PFSK-1 (cell line): ENCODE measurements at regions not wholly inside any gene's neighbourhood (a gene's known extent, or its start where the extent isn't known, plus 50 kb on each side); places are given as distances from the start of the nearest gene placed in this dataset.

Source experiments
- FOXP2 ChIP-seq: optimal IDR thresholded peaks from 2 replicates; pipeline ENCODE3; 2011; ENCODE audit warnings: borderline replicate concordance, control low read depth, inconsistent platforms; ENCODE audit not compliant: insufficient read depth; ENCODE audit errors: extremely low read length, extremely low read depth
- POLR2AphosphoS5 ChIP-seq: IDR thresholded peaks from 2 replicates; pipeline ENCODE4 v1.6.1; 2012; ENCODE audit warnings: low read depth, mild to moderate bottlenecking, control low read depth, low read length, moderate library complexity
- REST ChIP-seq, 2 experiments: IDR thresholded peaks; 2 replicates each; pipeline versions ENCODE4 v1.6.1 to v1.8.0; 2011 to 2012; ENCODE audit warnings: low read depth in 2 of 2, low read length in 2 of 2, control low read depth in 1 of 2, inconsistent platforms in 1 of 2, mild to moderate bottlenecking in 1 of 2, moderate library complexity in 1 of 2; ENCODE audit not compliant: insufficient read depth in 1 of 2
- SIN3A ChIP-seq: IDR thresholded peaks from 2 replicates; pipeline ENCODE4 v1.6.1; 2012; ENCODE audit warnings: mild to moderate bottlenecking, low read length, moderate library complexity, borderline replicate concordance; ENCODE audit not compliant: insufficient read depth
- TAF1 ChIP-seq: IDR thresholded peaks from 2 replicates; pipeline ENCODE4 v1.6.1; 2012; ENCODE audit warnings: low read length, control low read depth, borderline replicate concordance; ENCODE audit not compliant: insufficient read depth

- no peak for TF ChIP-seq POLR2AphosphoS5
- no peak for TF ChIP-seq TAF1
- TF ChIP-seq SIN3A = no peak
- TF ChIP-seq REST (IDR thresholded peaks at IDR 0.05; ENCODE audit: insufficient read depth in 1 of 2, low read depth in 2 of 2, low read length in 2 of 2) = no peak
- no peak for TF ChIP-seq FOXP2
These were observed 361.6 kb upstream of the RUNX1 start for GRCh38 chr21:35410656-35411055.

GRCh38 chr21:35410123-35410522, 361.0 kb upstream of the RUNX1 start:
- TF ChIP-seq POLR2AphosphoS5 (no peak), SIN3A (no peak), REST (IDR thresholded peaks at IDR 0.05; ENCODE audit: insufficient read depth in 1 of 2, low read depth in 2 of 2, low read length in 2 of 2) (no peak), TAF1 (no peak), FOXP2 (no peak)

- TF ChIP-seq FOXP2 = no peak
- no peak for TF ChIP-seq REST (IDR thresholded peaks at IDR 0.05; ENCODE audit: insufficient read depth in 1 of 2, low read depth in 2 of 2, low read length in 2 of 2)
- no peak for TF ChIP-seq SIN3A
- TF ChIP-seq POLR2AphosphoS5 = no peak
These were observed 359.3 kb upstream of the RUNX1 start for GRCh38 chr21:35408401-35408800.

GRCh38 chr21:35406635-35407034, 357.5 kb upstream of the RUNX1 start:
- TF ChIP-seq REST (IDR thresholded peaks at IDR 0.05; ENCODE audit: insufficient read depth in 1 of 2, low read depth in 2 of 2, low read length in 2 of 2) (no peak), SIN3A (no peak), TAF1 (no peak), POLR2AphosphoS5 (no peak), FOXP2 (no peak)

- no peak for TF ChIP-seq TAF1
- no peak for TF ChIP-seq POLR2AphosphoS5
- no peak for TF ChIP-seq REST (IDR thresholded peaks at IDR 0.05; ENCODE audit: insufficient read depth in 1 of 2, low read depth in 2 of 2, low read length in 2 of 2)
- TF ChIP-seq SIN3A = no peak
- TF ChIP-seq FOXP2 = no peak
These were observed 356.9 kb upstream of the RUNX1 start for GRCh38 chr21:35405981-35406380.
